GM21529 (cell line): ENCODE measurements at regions not wholly inside any gene's neighbourhood (a gene's known extent, or its start where the extent isn't known, plus 50 kb on each side); places are given as distances from the start of the nearest gene placed in this dataset.

Source experiments
- ATAC-seq: cut with Tn5 transposase; IDR thresholded peaks from one replicate; pipeline ENCODE4 v1.9.1; 2021; ENCODE audit not compliant: unreplicated experiment

DNA sequence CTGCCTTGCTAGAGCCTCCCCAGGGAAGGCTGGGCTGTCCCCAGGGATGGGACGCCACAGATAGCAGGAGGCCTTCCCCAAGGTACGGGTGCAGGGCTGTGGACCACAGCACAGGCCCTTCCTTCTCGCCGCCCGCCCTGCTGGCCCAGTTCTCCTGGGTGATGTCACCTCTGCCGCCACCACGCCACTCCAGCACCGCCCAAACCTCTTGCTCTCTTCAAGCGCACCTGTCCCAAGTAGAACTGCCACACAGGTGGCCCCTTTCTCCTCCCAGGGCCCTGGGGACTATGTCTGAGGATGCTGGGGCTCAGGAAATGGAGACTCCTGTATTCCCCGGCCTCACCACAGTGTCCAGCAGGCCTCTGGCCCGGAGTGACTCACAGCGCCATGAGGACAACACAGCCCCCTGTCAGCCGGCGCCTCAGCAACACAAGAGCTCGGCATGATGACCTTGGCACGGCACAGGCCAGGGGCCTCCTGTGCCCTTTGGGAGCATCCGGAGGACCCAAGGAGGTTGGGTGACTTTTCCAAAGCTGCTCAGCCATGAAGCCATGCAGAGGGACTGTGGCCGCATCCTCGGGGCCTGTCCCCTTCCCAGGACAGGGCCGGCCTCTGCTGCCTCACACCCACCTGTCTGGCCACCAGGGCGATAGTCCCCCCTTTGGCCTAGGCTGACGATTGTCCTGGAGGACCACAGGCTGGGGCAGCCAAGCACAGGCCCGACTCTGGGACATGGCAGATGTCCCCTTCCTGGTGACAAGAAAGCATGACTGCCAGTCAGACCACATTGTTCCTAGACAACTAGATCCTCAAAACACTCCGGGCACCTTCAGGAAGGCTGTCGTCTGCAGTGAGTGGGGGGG lies 1023.5 kb downstream of the BRD1 start:
- ATAC-seq: no peak

DNA sequence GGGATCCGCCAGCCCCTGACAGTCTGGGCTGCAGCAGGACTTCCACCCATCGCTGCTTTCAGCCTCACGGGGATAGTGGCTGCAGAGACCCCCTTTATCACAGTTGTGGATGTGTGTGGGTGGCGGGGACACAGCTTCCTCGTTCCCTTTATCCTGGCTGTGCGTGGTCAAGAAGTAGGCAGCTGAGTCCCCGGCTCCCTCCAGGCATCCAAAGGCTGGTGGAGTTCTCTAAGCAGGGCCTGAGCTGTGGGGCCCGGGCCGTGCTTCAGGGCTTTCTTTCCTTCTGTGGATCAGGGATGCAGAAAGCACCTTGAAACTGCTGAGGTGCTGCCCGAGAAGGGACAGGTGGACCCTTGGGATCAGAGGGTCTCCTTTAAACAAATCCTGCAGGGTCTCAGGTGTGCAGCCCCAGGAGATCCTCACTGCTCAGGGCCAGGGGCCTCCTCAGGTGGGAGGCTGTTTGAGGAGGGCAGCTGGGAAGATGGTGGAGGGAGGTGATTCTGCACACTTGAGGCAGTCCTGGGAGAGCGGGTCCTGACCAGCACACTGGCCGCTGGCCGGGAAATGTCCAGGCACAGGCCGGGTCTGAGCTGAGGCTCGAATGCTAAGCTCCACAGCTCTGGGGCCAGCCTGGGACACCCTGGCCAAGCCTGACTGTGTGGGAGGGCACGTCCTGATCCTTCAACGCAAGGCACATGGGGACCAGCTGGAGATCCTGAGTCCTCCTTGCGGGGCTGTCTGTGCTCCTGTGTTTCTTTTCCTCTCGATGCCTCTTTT lies 1024.3 kb downstream of the BRD1 start:
- ATAC-seq: no peak

DNA sequence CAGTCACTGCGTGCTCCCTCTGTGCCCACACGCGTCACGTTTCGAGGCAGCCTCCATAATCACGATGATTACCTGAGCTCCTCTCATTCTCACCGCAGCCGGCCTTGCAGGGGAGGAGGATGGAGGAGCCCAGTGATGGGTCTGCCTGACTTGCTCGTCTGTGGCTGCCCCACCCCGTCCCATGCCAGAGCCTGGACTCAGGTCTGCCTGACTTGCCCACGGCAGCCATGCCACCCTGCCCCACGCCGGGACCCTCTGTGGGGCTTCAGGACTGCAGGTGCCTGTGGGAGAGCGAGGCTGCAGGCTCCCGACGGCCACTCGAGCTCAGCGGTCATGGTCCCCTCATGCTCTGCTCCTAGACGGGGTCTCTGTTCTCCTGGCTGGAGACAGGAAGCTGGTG lies 1025.1 kb downstream of the BRD1 start:
- ATAC-seq: no peak

DNA sequence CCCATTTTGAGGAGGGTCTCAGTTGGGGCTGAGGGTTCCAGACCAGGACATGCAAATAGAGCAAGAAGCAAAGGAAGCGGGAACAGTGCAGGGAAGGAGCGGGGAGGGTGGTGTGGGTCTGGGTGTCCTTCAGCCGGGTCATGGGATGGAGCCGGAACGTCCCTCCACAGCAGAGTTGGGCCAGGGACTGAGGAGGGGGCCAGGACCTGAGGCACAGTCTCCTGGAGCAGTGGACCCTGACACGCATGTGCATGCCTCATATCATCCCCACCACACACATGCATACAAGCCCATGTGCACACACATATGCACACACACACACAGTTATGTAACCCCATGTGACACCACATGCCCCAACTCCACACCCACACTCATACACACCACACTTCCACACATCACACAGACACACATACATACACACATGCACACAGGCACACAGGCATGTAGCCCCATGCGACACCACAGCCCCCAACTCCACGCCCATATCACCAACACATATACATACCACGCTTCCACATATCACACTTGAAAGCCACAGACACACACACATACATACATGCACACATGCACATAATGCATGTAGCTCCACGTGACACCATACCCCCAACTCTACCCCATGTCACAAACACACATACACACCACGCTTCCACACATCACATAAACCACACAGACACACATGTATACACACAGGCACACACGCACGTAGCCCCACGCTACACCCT lies 1026.6 kb downstream of the BRD1 start:
- no peak for ATAC-seq

DNA sequence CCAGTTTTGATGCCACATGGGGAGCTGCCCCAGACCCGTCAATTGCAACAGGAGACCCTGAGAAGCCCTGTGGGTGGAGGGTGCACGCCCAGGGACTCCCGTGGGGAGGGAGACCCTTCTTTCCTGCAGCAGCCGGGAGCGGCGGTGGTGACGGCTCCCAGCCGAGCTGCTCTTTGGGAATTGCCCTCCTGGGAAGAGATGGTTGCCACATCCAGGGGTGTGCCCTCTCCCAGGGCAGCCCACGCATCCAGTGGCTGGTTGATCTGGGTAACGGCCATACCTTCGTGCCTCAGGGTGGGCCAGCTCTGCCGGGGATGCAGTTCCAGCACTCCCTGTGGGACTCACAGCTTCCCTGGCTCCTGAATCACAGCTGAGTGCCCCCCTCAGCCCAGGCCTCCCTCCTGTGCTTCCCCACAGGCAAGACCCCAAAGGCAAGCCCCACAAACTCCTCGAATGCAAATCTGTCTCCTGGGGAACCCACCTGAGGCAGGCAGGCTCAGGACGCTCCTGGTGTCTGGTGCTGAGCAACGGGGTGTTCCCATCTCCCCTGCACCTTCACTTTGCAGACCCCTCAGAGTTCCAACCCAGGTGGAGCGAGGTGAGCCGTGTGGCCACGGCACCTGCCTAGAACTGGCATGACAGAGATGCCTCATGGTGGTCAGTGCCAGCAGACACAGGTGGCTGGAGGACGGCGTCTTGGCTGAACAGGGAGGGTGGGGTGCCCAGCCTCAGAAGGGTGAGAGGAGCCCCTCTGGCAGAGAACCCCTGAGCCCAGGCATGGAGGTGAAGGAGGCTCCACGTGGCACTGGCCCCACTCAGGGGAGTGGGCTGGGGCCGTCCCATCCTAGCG lies 1027.4 kb downstream of the BRD1 start:
- ATAC-seq: no peak

DNA sequence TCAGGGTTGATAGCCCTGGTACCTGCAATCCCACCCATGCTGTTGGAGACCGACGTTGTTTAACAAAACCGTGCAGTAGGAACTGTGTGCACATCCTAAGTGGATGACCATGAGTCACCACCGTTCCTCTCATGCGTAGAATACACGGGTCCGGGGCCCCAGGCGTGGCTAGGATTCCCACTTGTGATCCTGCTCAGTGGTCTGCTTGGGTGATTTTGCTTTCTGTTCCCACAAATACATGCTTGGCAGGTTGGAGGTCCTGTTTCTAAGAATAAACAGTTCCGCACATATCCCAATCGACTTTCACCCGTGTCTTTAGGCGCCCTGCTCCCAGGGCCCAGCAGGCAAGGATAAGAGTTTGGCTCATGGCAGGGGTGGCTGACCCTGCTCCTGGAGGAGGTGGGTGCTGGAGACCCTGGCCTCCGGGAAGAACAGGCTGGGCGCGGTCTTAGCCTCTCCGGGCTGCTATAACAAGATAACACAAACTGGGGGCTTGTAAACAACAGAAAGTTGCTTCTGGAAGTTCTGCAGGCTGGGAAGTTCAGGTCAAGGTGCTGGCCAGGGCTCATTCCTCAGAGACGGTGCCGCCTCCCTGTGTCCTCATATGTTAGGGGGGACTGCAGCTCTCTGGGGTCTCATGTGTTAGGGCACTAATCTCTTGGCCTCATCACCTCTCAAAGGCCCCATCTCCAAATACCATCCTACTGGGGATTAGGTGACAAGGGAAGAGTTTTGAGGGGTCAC lies 1028.3 kb downstream of the BRD1 start:
- no peak for ATAC-seq

DNA sequence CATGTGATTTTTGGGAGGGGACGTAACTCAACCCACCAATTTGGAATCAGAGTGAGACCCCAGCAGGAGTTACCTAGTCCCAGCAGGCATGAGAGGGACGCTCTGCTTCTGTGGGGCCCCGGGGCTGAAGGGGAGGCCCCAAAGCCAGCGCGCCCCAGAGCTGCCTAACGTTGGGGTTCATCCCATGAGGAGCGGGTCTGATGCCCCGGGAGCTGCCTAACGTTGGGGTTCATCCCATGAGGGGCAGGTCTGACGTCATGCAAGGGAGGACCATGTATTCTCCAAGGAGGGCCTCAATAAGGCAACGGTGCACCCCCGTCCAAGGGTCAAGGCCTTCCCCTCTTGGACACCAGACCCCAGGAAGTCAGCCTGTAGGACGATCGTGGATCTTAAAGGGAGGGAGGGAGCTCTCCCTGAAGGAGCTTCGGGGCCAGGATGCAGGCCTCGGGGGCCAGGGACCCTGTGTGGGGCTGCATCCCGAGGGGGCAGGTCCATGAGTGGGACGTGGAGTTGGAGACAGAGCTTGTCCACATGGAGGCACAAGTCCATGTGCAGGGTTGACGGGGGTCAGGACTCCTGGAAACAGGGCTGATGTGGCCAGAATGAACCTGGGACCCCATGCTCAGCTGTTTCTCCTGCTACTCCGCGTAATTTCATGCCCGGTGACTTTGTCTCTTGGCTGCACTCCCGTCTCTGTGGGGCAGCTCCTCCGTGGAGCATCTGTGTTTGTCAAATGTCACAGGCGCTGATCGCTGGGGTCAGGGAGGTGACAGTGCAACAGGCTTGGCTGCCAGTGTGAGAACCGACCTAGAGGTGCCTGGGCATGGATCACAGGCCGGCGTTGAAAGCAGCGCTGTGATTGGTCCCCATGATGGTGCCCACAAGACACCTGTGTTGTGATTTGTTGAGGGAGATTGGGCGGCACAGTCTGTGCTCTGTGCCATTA lies 1029.1 kb downstream of the BRD1 start:
- ATAC-seq: no peak

DNA sequence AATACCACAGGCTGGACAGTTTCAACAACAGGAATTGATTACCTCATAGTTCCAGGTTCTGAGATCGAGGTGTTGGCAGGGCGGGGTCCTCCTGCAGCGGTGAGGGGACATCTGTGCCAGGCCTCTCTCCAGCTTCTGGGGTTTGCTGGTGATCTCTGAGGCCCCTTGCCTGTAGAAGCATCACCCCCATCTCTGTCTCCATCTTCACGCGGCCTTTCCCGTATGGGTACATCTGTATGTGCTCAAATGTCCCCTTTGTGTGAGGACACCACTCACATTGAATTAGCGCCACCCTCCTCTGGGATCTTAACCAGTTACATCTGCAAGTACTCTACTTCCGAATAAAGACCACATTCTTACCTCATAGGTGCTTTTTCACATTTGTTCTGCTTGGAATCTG lies 1029.9 kb downstream of the BRD1 start:
- no peak for ATAC-seq

DNA sequence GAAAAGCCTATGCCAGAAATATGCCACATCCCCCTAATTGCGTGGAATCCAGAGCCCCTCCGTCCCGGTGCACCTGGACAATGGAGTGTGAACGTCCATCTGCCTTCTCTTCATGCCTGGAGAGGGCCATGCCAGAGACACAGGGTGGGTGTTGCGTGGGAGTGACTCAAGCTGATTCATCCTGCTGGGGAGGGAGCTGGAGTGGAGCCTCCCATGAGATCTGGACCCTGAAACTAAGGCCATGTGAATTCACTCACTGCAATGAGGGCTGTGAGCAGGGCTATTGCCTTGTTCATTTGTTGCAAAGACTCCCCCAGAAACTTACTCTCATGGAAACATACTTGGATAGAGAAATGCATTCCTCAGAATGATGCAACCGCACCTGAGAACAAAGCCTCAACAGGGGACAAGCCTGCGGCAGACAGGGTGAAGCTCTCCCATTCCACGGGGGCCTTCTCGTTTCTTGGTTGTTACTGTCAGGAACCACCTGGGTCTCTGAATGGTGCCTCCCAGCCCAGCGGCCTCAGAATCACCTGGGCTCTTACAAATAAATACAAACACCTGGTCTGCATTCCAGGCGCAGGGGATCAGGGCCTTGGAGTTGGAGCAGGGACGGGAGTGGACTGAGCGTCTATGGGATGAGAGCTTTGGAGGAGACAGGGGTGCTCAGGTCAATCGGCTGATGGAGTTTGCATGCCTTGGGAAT lies 1031.2 kb downstream of the BRD1 start:
- no peak for ATAC-seq

DNA sequence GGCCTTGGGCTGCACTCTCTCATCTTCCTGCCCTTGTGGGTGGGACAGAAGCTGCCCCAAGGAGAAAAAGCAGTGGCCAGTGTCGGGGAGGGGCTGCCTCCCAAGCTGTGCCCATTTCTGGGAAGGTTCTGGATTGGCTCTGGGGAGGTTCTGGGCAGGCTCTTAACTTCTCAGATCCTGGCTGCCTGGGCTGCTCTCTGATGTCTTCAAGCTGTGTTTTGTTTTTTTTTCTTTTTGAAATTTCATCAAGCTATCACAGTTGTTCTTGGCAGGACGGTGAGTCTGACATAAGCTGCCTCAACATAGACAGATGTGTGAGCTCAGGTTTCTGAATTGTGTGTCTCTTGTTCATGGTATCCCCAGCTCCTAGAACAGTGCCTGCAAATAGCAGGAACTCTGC lies 1032.0 kb downstream of the BRD1 start:
- no peak for ATAC-seq

DNA sequence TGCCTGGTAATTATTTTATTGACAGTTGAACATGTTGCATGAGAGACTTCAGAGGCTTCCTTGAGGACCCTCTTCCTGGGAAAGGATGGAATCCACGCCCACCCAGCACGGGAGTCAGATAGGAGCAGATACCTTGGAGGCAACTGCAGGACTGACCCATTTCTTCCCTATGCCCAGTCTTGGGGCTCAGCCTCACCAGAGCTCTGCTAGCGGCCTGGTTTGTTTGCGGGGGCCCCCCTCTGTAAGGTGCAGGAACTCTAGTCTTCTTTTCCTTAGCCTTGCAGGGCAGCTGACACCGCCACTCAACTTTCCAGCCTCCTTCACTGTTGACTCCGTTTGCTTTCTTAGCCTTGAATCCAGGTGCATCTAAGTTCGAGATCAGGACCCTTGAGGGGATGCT lies 1032.8 kb downstream of the BRD1 start:
- no peak for ATAC-seq

DNA sequence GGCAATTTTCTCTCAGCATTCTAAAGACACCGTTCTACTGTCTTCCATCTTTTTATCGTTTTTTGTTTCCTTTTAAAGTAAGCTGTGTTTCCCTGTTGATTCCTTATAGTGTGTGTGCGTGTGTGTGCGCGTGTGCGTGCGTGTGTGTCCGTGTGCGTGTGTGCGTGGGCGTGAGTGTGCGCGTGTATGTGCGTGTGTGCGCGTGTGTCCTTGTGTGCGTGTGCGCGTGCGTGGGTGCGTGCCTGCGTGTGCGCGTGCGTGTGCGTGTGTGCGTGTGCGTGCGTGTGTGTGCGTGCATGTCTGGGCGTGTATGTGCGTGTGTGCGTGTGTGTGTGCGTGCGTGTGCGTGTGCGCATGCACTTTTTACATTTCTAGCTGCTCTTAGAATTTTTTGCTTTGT lies 1033.7 kb downstream of the BRD1 start:
- no peak for ATAC-seq

DNA sequence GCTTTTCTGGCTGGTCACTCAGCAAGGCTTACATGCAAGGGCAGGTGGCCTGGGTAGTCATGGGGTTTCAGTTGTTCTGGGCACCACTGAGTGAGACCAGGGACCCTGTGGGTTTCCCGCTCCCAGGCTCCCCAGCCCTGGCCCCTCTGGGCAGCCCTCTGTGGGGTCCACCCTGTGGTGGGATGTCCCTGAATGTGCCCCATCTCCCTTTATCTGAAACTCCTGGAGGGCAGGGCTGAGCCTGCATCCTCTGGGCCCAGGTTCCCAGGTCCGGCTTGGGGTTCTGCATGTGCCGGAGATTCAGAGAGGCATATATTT lies 1041.0 kb downstream of the BRD1 start:
- ATAC-seq: no peak

DNA sequence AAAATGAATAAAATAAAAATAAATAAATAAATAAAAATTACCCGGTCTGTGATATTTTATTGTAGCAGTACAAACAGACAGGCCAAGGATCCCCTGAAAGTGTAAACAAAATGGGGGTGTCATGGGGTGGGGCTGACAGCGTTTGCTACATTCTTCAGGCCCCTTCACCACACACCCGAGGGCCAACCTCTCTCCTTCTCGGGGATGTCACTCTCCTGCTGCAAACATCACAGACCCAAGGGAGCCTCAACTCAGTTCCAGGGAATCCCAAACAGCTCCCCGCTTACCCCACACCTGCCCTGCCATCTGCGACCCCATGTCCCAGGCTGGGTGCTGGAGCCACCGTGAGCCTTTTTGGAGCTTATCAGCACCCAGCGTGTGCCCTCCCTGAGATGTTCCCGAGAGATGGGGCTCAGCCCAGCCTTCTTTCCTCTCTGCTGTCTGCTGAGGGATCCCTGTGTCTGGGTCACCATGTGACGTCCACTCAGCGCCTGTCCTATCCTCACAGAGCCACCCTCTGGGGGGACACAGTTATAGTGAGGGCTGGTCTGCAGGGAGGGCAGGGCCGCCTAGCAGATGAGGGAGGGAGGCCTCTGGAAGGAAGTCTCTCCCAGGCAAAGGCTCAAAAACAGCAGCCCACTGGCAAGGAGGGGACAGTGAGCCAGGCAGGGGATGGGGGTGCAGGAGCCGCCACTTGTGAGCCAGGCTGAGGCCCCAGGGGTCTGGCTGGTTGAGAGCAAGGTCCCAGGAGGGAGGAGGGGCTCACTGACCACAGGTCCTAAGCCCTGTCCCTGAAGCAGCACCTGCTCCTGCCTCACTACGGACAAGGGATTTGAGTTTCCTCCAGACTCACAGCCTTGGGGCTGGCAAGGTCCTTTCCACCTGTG lies 1041.6 kb downstream of the BRD1 start:
- no peak for ATAC-seq

DNA sequence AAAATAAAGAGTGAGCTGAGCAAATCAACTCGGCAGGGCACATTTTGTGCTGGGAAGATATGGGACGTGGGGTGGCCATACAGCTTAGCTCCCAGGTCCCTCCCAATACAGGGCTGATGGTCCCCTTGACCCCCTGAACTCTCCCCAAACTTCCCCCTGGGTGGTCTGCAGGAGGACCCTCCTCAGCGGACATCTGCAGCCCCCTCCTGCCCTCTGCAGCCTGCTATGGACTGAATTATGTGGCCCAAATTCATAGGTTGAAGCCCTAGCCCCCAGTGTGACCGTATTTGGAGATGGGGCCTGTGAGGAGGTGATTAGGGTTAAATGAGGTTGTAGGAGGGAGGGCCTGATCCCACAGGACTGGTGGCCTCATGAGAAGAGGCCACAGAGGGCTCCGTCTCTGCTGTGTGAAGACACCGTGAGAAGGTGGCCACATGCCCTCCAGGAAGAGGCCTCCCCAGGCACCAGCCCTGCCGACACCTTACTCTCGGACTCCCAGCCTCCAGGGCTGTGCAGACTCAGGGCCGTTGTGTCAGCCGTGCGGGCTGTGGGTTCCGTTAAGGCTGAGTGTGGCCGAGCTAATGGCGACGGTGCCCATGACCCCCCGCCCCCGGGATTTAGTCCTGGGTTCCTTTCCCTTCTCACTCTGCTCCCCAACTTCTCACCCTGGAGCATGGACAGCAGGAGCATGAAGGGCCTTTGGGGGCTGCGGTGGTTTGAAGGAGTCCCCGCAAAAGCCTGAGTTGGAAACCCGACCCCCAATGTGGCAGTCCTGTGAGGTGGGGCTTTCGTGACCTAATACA lies 1042.8 kb downstream of the BRD1 start:
- ATAC-seq: no peak

DNA sequence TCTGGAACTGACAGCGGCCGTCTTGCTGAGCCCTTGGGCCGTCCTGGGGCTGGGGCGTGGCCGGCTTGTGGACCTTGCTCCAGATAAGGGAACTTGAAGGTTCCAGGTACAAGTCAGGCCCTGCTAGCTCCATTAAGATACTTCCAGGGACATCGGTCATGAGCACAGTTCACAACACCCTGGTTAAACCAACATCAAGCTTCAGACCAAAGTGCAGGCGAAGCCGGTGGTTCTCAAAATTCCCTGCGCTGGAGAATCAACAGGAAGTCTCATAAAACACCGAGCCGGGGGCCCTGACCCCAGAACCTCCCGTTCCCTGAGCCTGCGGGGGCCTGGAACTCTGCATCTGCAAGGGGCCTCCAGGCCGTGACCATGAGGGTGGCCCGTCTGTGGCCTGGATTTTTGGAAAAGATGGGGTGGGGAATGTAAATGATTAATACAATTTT lies 1043.8 kb downstream of the BRD1 start:
- ATAC-seq: no peak
